OCI-LY3 (cell line): ENCODE measurements at regions not wholly inside any gene's neighbourhood (a gene's known extent, or its start where the extent isn't known, plus 50 kb on each side); places are given as distances from the start of the nearest gene placed in this dataset.

Experiments
- CTCF ChIP-seq: fragments of 200-600, 300-600 bp; sonication (generic); IDR thresholded peaks from 2 replicates; pipeline ENCODE4 v1.5.1; 2014; ENCODE audit warnings: antibody characterized with exemption, low read length, low read depth
- EZH2phosphoT487 ChIP-seq: fragments of 200-600 bp; shearing (Covaris generic); IDR thresholded peaks from 2 replicates; pipeline ENCODE4 v1.6.1; 2018; ENCODE audit warnings: antibody characterized with exemption, mixed run types, low read depth

- TF ChIP-seq CTCF, result no peak
- no peak for TF ChIP-seq EZH2phosphoT487
These were observed 75.2 kb upstream of the SLC14A2 start for GRCh38 chr18:45540125-45540524.
